ENCODE measurements at regions not wholly inside any gene's neighbourhood (a gene's known extent, or its start where the extent isn't known, plus 50 kb on each side); places are given as distances from the start of the nearest gene placed in this dataset.

GRCh38 chr1:191142748-191143147, 665.1 kb upstream of the BRINP3 start:
- no peak for TF ChIP-seq CTCF (IDR thresholded peaks at IDR 0.05; ENCODE audit: low read depth, low read length)
- Histone ChIP-seq H3K4me3 (ENCODE audit: low read depth, low read length) (no peak overlapping the region), H3K27ac (ENCODE audit: low read depth, low read length) (no peak overlapping the region), H3K27me3 (ENCODE audit: control insufficient read depth, insufficient read depth, low read length) (no peaks in the 10 kb centered on the region), H3K9me3 (ENCODE audit: control insufficient read depth, insufficient read depth, low read length) (no peaks in the 10 kb centered on the region)
- no peak for DNase-seq (ENCODE audit: low read depth, low spot score)
- POLR2A ChIA-PET = no interaction called here
- CTCF ChIA-PET = no interaction called here

GRCh38 chr1:191145834-191146233, 668.2 kb upstream of the BRINP3 start:
- H3K27ac ChIP-seq (ENCODE audit: low read depth, low read length) = no peak overlapping the region
- H3K4me3 ChIP-seq (ENCODE audit: low read depth, low read length) = no peak overlapping the region
- no peak for DNase-seq (ENCODE audit: low read depth, low spot score)
- H3K27me3 ChIP-seq (ENCODE audit: control insufficient read depth, insufficient read depth, low read length) = no peaks in the 10 kb centered on the region
- TF ChIP-seq CTCF (IDR thresholded peaks at IDR 0.05; ENCODE audit: low read depth, low read length) = no peak
- H3K9me3 ChIP-seq (ENCODE audit: control insufficient read depth, insufficient read depth, low read length) = no peaks in the 10 kb centered on the region
- POLR2A ChIA-PET = no interaction called here
- CTCF ChIA-PET = interaction anchor here (0.7 kb wide), 1 partner anchor 32 kb away, joined by 3 read pairs; no protein-coding TSS in a partner anchor

- no peak for TF ChIP-seq CTCF (IDR thresholded peaks at IDR 0.05; ENCODE audit: low read depth, low read length)
- peaks cover 7% of the 10 kb centered on the region; the same call in 1 of the 2 replicates for H3K9me3 ChIP-seq (ENCODE audit: control insufficient read depth, insufficient read depth, low read length)
- ChIA-PET POLR2A (no interaction called here), CTCF (no interaction called here)
- no peaks in the 10 kb centered on the region for H3K27me3 ChIP-seq (ENCODE audit: control insufficient read depth, insufficient read depth, low read length)
- no peak for DNase-seq (ENCODE audit: low read depth, low spot score)
- H3K4me3 ChIP-seq (ENCODE audit: low read depth, low read length) = no peak overlapping the region
- no peak overlapping the region for H3K27ac ChIP-seq (ENCODE audit: low read depth, low read length)
These were observed 673.7 kb upstream of the BRINP3 start for GRCh38 chr1:191151321-191151807.

- CTCF ChIA-PET = interaction anchor here (0.6 to 0.7 kb wide), 2 partner anchors 26 to 1159 kb away, joined by 3 read pairs; no protein-coding TSS in a partner anchor
- no peak overlapping the region for H3K4me3 ChIP-seq (ENCODE audit: low read depth, low read length)
- DNase-seq (ENCODE audit: low read depth, low spot score) = no peak
- H3K9me3 ChIP-seq (ENCODE audit: control insufficient read depth, insufficient read depth, low read length) = peaks cover 7% of the 10 kb centered on the region; the same call in 1 of the 2 replicates
- no peaks in the 10 kb centered on the region for H3K27me3 ChIP-seq (ENCODE audit: control insufficient read depth, insufficient read depth, low read length)
- no peak overlapping the region for H3K27ac ChIP-seq (ENCODE audit: low read depth, low read length)
- POLR2A ChIA-PET = interaction anchor here (0.7 kb wide), 1 partner anchor 614 kb away, joined by 3 read pairs; no protein-coding TSS in a partner anchor
- no peak for TF ChIP-seq CTCF (IDR thresholded peaks at IDR 0.05; ENCODE audit: low read depth, low read length)
These were observed 675.1 kb upstream of the BRINP3 start for GRCh38 chr1:191152776-191153175.

- no peak for DNase-seq (ENCODE audit: low read depth, low spot score)
- ChIA-PET POLR2A (no interaction called here), CTCF (no interaction called here)
- H3K27ac ChIP-seq (ENCODE audit: low read depth, low read length) = no peak overlapping the region
- TF ChIP-seq CTCF (IDR thresholded peaks at IDR 0.05; ENCODE audit: low read depth, low read length) = no peak
- peaks cover 7% of the 10 kb centered on the region; the same call in 1 of the 2 replicates for H3K9me3 ChIP-seq (ENCODE audit: control insufficient read depth, insufficient read depth, low read length)
- no peak overlapping the region for H3K4me3 ChIP-seq (ENCODE audit: low read depth, low read length)
- H3K27me3 ChIP-seq (ENCODE audit: control insufficient read depth, insufficient read depth, low read length) = no peaks in the 10 kb centered on the region
These were observed 677.5 kb upstream of the BRINP3 start for GRCh38 chr1:191155178-191155577.
